PC-3 (cell line): ENCODE measurements at regions not wholly inside any gene's neighbourhood (a gene's known extent, or its start where the extent isn't known, plus 50 kb on each side); places are given as distances from the start of the nearest gene placed in this dataset.

Experiments
- ATAC-seq: fragments of 200-7000 bp; cut with Tn5 transposase; 2 replicates; pipeline ENCODE4 v1.9.1; 2020; ENCODE audit warnings: mild to moderate bottlenecking, moderate library complexity
- BruUV-seq: library from RNA; stranded (reverse); fragments of 400-500 nt; replicated peaks from 2 replicates; lab custom pipeline; 2021; lab: Mats Ljungman, UMichigan
- CTCF ChIA-PET: fragments of 300-600 bp; sonication (Branson Sonifier 250); formaldehyde crosslinking; loops from one replicate; lab custom pipeline; 2022; ENCODE audit warnings: antibody characterized with exemption; lab: Charles Lee
- POLR2A ChIA-PET: fragments of 300-600 bp; sonication (Branson Sonifier 250); formaldehyde crosslinking; loops from one replicate; lab custom pipeline; 2022; ENCODE audit warnings: antibody characterized with exemption; ENCODE audit not compliant: unreplicated experiment; lab: Charles Lee
- DNase-seq: peaks from one replicate; pipeline ENCODE4 v3.0.0-alpha.2; 2015
- H2AFZ ChIP-seq: fragments of 300-600 bp; sonication (generic); 2 replicates; pipeline ENCODE4 v1.6.0; 2016; ENCODE audit warnings: antibody characterized with exemption, low read length
- H3F3A ChIP-seq: fragments of 300-600 bp; sonication (generic); one replicate; pipeline ENCODE4 v1.6.0; 2017; ENCODE audit warnings: antibody characterized with exemption, low read length, control low read depth, mild to moderate bottlenecking; ENCODE audit not compliant: unreplicated experiment
- H3K27ac ChIP-seq: fragments of 300-600 bp; sonication (generic); 2 replicates; pipeline ENCODE4 v1.5.1; 2016; ENCODE audit warnings: mild to moderate bottlenecking, low read length
- H3K27me3 ChIP-seq: fragments of 300-600 bp; sonication (generic); 2 replicates; pipeline ENCODE4 v1.6.1; 2016; ENCODE audit warnings: low read length, mixed read lengths
- H3K36me3 ChIP-seq: fragments of 300-600 bp; sonication (generic); 2 replicates; pipeline ENCODE4 v1.6.1; 2016; ENCODE audit warnings: low read depth, mixed run types, low read length, mixed read lengths
- H3K4me1 ChIP-seq: fragments of 300-600 bp; sonication (generic); 2 replicates; pipeline ENCODE4 v1.5.1; 2016; ENCODE audit warnings: low read length; ENCODE audit not compliant: insufficient read depth
- H3K4me2 ChIP-seq: fragments of 300-600 bp; sonication (generic); 2 replicates; pipeline ENCODE4 v1.6.0; 2016; ENCODE audit warnings: low read length
- H3K4me3 ChIP-seq: fragments of 300-600 bp; sonication (generic); 2 replicates; pipeline ENCODE4 v1.5.1; 2016; ENCODE audit warnings: mild to moderate bottlenecking, low read length, mixed read lengths
- H3K79me2 ChIP-seq: fragments of 300-600 bp; sonication (generic); 2 replicates; pipeline ENCODE4 v1.6.1; 2017; ENCODE audit warnings: low read length, mixed read lengths
- H3K9ac ChIP-seq: fragments of 300-600 bp; sonication (generic); 2 replicates; pipeline ENCODE4 v1.6.0; 2016; ENCODE audit warnings: mild to moderate bottlenecking, low read length
- H3K9me2 ChIP-seq: fragments of 300-600 bp; sonication (generic); replicated peaks from 2 replicates; pipeline ENCODE4 v1.6.1; 2016; ENCODE audit warnings: mixed run types, low read length, mixed read lengths
- H3K9me3 ChIP-seq: fragments of 300-600 bp; sonication (generic); 2 replicates; pipeline ENCODE4 v1.6.1; 2016; ENCODE audit warnings: low read length, mixed read lengths
- H4K20me1 ChIP-seq: fragments of 300-600 bp; sonication (generic); 2 replicates; pipeline ENCODE4 v1.6.1; 2016; ENCODE audit warnings: low read length, mixed read lengths
- EZH2 ChIP-seq: fragments of 300-600 bp; sonication (generic); IDR thresholded peaks from one replicate; pipeline ENCODE4 v1.6.1; 2017; ENCODE audit warnings: antibody characterized with exemption, mild to moderate bottlenecking, low read length; ENCODE audit not compliant: unreplicated experiment
- EZH2phosphoT487 ChIP-seq: fragments of 300-600 bp; sonication (generic); IDR thresholded peaks from 2 replicates; pipeline ENCODE4 v1.6.1; 2018; ENCODE audit warnings: mild to moderate bottlenecking, antibody characterized with exemption, low read length, borderline replicate concordance
- intact Hi-C: fragments of 100-400 bp; cut with micrococcal nuclease; formaldehyde crosslinking; loops from 2 replicates; pipeline ENCODE4 v1.9.0; 2023
- TF ChIP-seq, protein P1 (sequence below): fragments of 300-600 bp; sonication (generic); conservative IDR thresholded peaks from 2 replicates; pipeline ENCODE4 v1.5.1; 2017; ENCODE audit warnings: antibody characterized with exemption, low read depth, mild to moderate bottlenecking, low read length

DNA sequence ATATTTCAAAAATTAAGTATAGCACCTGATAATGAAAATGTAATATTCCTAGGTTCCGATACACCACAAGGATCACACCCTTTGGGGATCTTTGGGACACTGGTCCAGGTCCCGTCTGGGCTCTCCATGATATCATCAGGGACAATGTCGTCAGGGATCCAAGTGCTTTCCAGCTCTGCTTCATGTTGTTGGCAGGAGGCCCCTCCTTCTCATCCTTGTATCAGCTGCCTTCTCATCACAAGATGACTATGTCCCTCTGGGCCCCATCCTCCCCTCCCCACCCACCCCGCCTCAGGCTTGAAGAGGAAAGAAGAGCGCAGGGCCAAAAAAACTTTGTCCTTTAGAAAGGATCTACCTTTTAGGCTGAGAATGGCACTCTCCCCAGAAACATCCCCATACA lies 128.3 kb upstream of the KLF3 start:
- CTCF ChIA-PET: no interaction called here
- no peak for ATAC-seq
- H3K9me3 ChIP-seq: no peaks in the 10 kb centered on the region
- no peak overlapping the region for H3K4me2 ChIP-seq
- H2AFZ ChIP-seq: no peak overlapping the region
- no peak overlapping the region for H3K4me3 ChIP-seq
- no peak for DNase-seq
- BruUV-seq: no TSS peak
- TF ChIP-seq EZH2phosphoT487: no peak
- TF ChIP-seq, protein P1, sequence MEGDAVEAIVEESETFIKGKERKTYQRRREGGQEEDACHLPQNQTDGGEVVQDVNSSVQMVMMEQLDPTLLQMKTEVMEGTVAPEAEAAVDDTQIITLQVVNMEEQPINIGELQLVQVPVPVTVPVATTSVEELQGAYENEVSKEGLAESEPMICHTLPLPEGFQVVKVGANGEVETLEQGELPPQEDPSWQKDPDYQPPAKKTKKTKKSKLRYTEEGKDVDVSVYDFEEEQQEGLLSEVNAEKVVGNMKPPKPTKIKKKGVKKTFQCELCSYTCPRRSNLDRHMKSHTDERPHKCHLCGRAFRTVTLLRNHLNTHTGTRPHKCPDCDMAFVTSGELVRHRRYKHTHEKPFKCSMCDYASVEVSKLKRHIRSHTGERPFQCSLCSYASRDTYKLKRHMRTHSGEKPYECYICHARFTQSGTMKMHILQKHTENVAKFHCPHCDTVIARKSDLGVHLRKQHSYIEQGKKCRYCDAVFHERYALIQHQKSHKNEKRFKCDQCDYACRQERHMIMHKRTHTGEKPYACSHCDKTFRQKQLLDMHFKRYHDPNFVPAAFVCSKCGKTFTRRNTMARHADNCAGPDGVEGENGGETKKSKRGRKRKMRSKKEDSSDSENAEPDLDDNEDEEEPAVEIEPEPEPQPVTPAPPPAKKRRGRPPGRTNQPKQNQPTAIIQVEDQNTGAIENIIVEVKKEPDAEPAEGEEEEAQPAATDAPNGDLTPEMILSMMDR: no peak
- no peak for TF ChIP-seq EZH2
- no peak overlapping the region for H3K9ac ChIP-seq
- H3K4me1 ChIP-seq: no peaks in the 10 kb centered on the region
- POLR2A ChIA-PET: no interaction called here
- no peaks in the 10 kb centered on the region for H3K36me3 ChIP-seq
- no peaks in the 10 kb centered on the region for H3K9me2 ChIP-seq
- no peaks in the 10 kb centered on the region for H3K79me2 ChIP-seq
- no peaks in the 10 kb centered on the region for H3F3A ChIP-seq
- no peaks in the 10 kb centered on the region for H4K20me1 ChIP-seq
- H3K27me3 ChIP-seq: no peaks in the 10 kb centered on the region
- intact Hi-C loops: no loop called here
- H3K27ac ChIP-seq: no peak overlapping the region

DNA sequence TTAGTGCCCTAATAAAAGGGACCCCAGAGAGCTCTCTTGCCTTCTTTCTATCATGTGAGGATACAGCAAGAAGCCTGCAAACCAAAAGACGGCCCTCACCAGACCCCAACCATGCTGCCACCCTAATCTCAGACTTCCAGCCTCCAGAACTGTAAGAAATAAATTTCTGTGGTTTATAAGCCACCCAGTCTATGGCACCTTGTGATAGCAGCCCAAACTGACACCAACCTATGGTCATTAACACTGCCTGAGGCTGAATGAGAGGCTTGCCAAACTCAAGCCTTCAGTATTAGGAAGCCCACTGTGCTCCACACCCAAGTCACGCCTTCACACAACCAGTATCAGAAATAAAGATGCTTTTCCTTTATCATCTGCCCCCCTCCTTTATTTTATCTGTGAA lies 127.3 kb upstream of the KLF3 start:
- Histone ChIP-seq H3K27ac (no peak overlapping the region), H3F3A (no peaks in the 10 kb centered on the region), H3K4me3 (no peak overlapping the region), H3K9me3 (no peaks in the 10 kb centered on the region), H2AFZ (no peak overlapping the region), H3K4me2 (no peak overlapping the region), H3K4me1 (no peaks in the 10 kb centered on the region), H3K9me2 (no peaks in the 10 kb centered on the region), H3K36me3 (no peaks in the 10 kb centered on the region), H3K79me2 (no peaks in the 10 kb centered on the region), H4K20me1 (no peaks in the 10 kb centered on the region), H3K27me3 (no peaks in the 10 kb centered on the region), H3K9ac (no peak overlapping the region)
- ChIA-PET POLR2A (no interaction called here), CTCF (no interaction called here)
- BruUV-seq: no TSS peak
- no peak for TF ChIP-seq EZH2phosphoT487
- TF ChIP-seq, protein P1: no peak
- no peak for TF ChIP-seq EZH2
- no peak for DNase-seq
- ATAC-seq: no peak
- intact Hi-C loops: no loop called here

DNA sequence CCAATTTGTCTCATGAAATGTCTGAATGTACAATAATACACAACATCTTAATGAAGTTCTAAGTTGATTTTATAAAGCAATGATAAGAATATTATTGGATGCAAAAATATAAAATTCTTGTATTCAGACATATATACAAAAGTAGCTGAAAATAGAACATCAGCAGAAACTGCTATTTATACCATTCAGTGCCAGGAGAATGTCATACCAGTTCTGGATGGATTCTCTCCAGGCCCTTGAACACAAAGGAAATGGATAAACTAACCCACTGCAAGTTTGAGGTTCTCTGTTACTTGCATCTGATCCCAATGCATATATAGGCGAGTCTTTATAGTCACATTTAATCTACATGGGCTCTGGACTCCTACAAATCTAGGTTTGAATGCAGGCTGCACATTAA lies 126.3 kb upstream of the KLF3 start:
- Histone ChIP-seq H3K4me3 (no peak overlapping the region), H3F3A (no peaks in the 10 kb centered on the region), H2AFZ (no peak overlapping the region), H3K36me3 (no peaks in the 10 kb centered on the region), H3K79me2 (no peaks in the 10 kb centered on the region), H3K4me1 (no peaks in the 10 kb centered on the region), H4K20me1 (no peaks in the 10 kb centered on the region), H3K27me3 (no peaks in the 10 kb centered on the region), H3K9me2 (no peaks in the 10 kb centered on the region), H3K4me2 (no peak overlapping the region), H3K9ac (no peak overlapping the region), H3K9me3 (no peaks in the 10 kb centered on the region), H3K27ac (no peak overlapping the region)
- DNase-seq (no peak), ATAC-seq (no peak)
- intact Hi-C loops: no loop called here
- POLR2A ChIA-PET: no interaction called here
- no peak for TF ChIP-seq EZH2
- no peak for TF ChIP-seq EZH2phosphoT487
- TF ChIP-seq, protein P1: no peak
- CTCF ChIA-PET: no interaction called here
- BruUV-seq: no TSS peak
